ENCODE measurements at regions not wholly inside any gene's neighbourhood (a gene's known extent, or its start where the extent isn't known, plus 50 kb on each side); places are given as distances from the start of the nearest gene placed in this dataset.

GRCh38 chr4:136651278-136651667 lies 881.0 kb downstream of the PCDH18 start:
- 52 to 83% (median 67%) methylated on average over 1 of the region's 1 CpG for WGBS, 4 donors
- DNase-seq: no peak
- Histone ChIP-seq H3K27ac (no peak overlapping the region), H3K36me3 (replicated peaks in 1 of 2) (no peaks in the 10 kb centered on the region), H3K4me1 (replicated peaks in 1 of 2) (no peaks in the 10 kb centered on the region), H3K27me3 (no peaks in the 10 kb centered on the region), H3K4me3 (no peak overlapping the region), H3K9me3 (replicated peaks in 1 of 3) (no peaks in the 10 kb centered on the region)
- intact Hi-C loops (cut with DNase I): no loop called here
- TF ChIP-seq CTCF (IDR thresholded peaks at IDR 0.05) (no peak), POLR2A (IDR thresholded peaks at IDR 0.05) (no peak)

- TF ChIP-seq POLR2A (IDR thresholded peaks at IDR 0.05) (no peak), CTCF (IDR thresholded peaks at IDR 0.05) (no peak)
- H3K4me1 ChIP-seq (replicated peaks in 1 of 2): no peaks in the 10 kb centered on the region
- H3K36me3 ChIP-seq (replicated peaks in 1 of 2): no peaks in the 10 kb centered on the region
- H3K27ac ChIP-seq: no peak overlapping the region
- intact Hi-C loops (cut with DNase I): no loop called here
- no peaks in the 10 kb centered on the region for H3K27me3 ChIP-seq
- no peak for DNase-seq
- H3K9me3 ChIP-seq (replicated peaks in 1 of 3): no peaks in the 10 kb centered on the region
- WGBS, 4 donors: 43 to 57% (median 48%) methylated on average over 5 of the region's 5 CpGs
- no peak overlapping the region for H3K4me3 ChIP-seq
Measured at GRCh38 chr4:136650541-136651277, 881.6 kb downstream of the PCDH18 start.

- intact Hi-C loops (cut with DNase I): no loop called here
- DNase-seq: no peak
Measured at GRCh38 chr4:136644279-136644678, 888.0 kb downstream of the PCDH18 start.

GRCh38 chr4:136643416-136643815 lies 888.9 kb downstream of the PCDH18 start:
- Histone ChIP-seq H3K4me1 (replicated peaks in 1 of 2) (no peaks in the 10 kb centered on the region), H3K9me3 (replicated peaks in 1 of 3) (no peaks in the 10 kb centered on the region), H3K4me3 (no peak overlapping the region), H3K36me3 (replicated peaks in 1 of 2) (no peaks in the 10 kb centered on the region), H3K27ac (no peak overlapping the region), H3K27me3 (no peaks in the 10 kb centered on the region)
- 72 to 88% (median 77%) methylated on average over 2 of the region's 2 CpGs for WGBS, 4 donors
- DNase-seq: no peak
- TF ChIP-seq CTCF (IDR thresholded peaks at IDR 0.05) (no peak), POLR2A (IDR thresholded peaks at IDR 0.05) (no peak)
- intact Hi-C loops (cut with DNase I): no loop called here

More at GRCh38 chr4:136644279-136644678, 888.0 kb downstream of the PCDH18 start:
- no peak overlapping the region for H3K27ac ChIP-seq
- no peaks in the 10 kb centered on the region for H3K4me1 ChIP-seq (replicated peaks in 1 of 2)
- H3K27me3 ChIP-seq: no peaks in the 10 kb centered on the region
- H3K4me3 ChIP-seq: no peak overlapping the region
- no peaks in the 10 kb centered on the region for H3K9me3 ChIP-seq (replicated peaks in 1 of 3)
- no peak for TF ChIP-seq POLR2A (IDR thresholded peaks at IDR 0.05)
- TF ChIP-seq CTCF (IDR thresholded peaks at IDR 0.05): no peak
- H3K36me3 ChIP-seq (replicated peaks in 1 of 2): no peaks in the 10 kb centered on the region
